GM12878 (cell line): ENCODE measurements at regions not wholly inside any gene's neighbourhood (a gene's known extent, or its start where the extent isn't known, plus 50 kb on each side); places are given as distances from the start of the nearest gene placed in this dataset.

Source experiments
- ATAC-seq: fragments of 200-7000 bp; cut with Tn5 transposase; 3 replicates; pipeline ENCODE4 v1.9.1; 2020; ENCODE audit warnings: mild to moderate bottlenecking, moderate library complexity
- BruUV-seq: library from RNA; stranded (reverse); fragments of 400-500 nt; replicated peaks from 2 replicates; lab custom pipeline; 2021; lab: Mats Ljungman, UMichigan
- CTCF ChIA-PET: fragments of 300-600 bp; sonication (Branson Sonifier 250); formaldehyde crosslinking; extraction: SDS; loops from one replicate; lab custom pipeline; 2021; ENCODE audit warnings: inconsistent platforms; lab: Yijun Ruan, JAX
- POLR2A ChIA-PET: fragments of 350-600 bp; formaldehyde crosslinking; extraction: SDS; loops from one replicate; lab custom pipeline; 2021; ENCODE audit warnings: inconsistent platforms; lab: Charles Lee
- RAD21 ChIA-PET: fragments of 300-600 bp; sonication (Branson Sonifier 250); formaldehyde crosslinking; loops from one replicate; lab custom pipeline; 2023; ENCODE audit warnings: antibody characterized with exemption; ENCODE audit not compliant: unreplicated experiment; lab: Charles Lee
- SMC1A ChIA-PET: fragments of 300-600 bp; sonication (Branson Sonifier 250); formaldehyde crosslinking; loops from one replicate; lab custom pipeline; 2023; ENCODE audit not compliant: unreplicated experiment, uncharacterized antibody; lab: Charles Lee
- DNase-seq: peaks from one replicate; pipeline ENCODE4 v3.0.0-alpha.2; 2011; ENCODE audit warnings: low read depth, low spot score
- FAIRE-seq: peaks from 3 replicates; lab custom pipeline; 2011; peaks lifted over from hg19 to GRCh38; lab: Jason Lieb, UNC
- H2AFZ ChIP-seq: 2 replicates; pipeline ENCODE4 v1.6.0; 2011; ENCODE audit warnings: low read depth, low read length, control low read depth; ENCODE audit not compliant: control insufficient read depth
- H3K27ac ChIP-seq: 2 replicates; pipeline ENCODE4 v1.5.1; 2011; ENCODE audit warnings: control low read depth; ENCODE audit not compliant: control insufficient read depth, insufficient read depth
- H3K27me3 ChIP-seq, 2 experiments: replicated peaks in 1 of 2; 2 replicates each; pipeline versions ENCODE4 v1.6.0 to v1.6.1; 2011; ENCODE audit warnings: low read length in 1 of 2; ENCODE audit not compliant: control insufficient read depth in 2 of 2, insufficient read depth in 2 of 2
- H3K36me3 ChIP-seq, 2 experiments: 2 replicates each; pipeline ENCODE4 v1.5.1; 2011; ENCODE audit warnings: low read length in 1 of 2; ENCODE audit not compliant: control insufficient read depth in 2 of 2, insufficient read depth in 2 of 2
- H3K4me1 ChIP-seq: 2 replicates; pipeline ENCODE4 v1.6.1; 2011; ENCODE audit warnings: mild to moderate bottlenecking, low read length, moderate library complexity, mixed read lengths; ENCODE audit not compliant: control insufficient read depth, insufficient read depth
- H3K4me2 ChIP-seq: 2 replicates; pipeline ENCODE4 v1.6.0; 2011; ENCODE audit warnings: control low read depth; ENCODE audit not compliant: control insufficient read depth, insufficient read depth
- H3K4me3 ChIP-seq: fragments of 200-600 bp; sonication (generic); 2 replicates; pipeline ENCODE4 v1.5.1; 2016
- H3K79me2 ChIP-seq: 2 replicates; pipeline ENCODE4 v1.6.0; 2011; ENCODE audit warnings: low read length; ENCODE audit not compliant: control insufficient read depth, insufficient read depth
- H3K9ac ChIP-seq: 2 replicates; pipeline ENCODE4 v1.8.0; 2011; ENCODE audit warnings: low read length, control low read depth, mixed read lengths; ENCODE audit not compliant: control insufficient read depth, insufficient read depth
- H3K9me3 ChIP-seq: replicated peaks from 3 replicates; pipeline ENCODE4 v1.5.1; 2011; ENCODE audit warnings: mild to moderate bottlenecking, low read length; ENCODE audit not compliant: control insufficient read depth, insufficient read depth
- H4K20me1 ChIP-seq: 2 replicates; pipeline ENCODE4 v1.6.0; 2011; ENCODE audit not compliant: control insufficient read depth, insufficient read depth
- CHD2 ChIP-seq: IDR thresholded peaks from 2 replicates; pipeline ENCODE4 v1.6.1; 2011; ENCODE audit warnings: low read depth, low read length, improper control_type of control experiment, borderline replicate concordance
- CHD4 ChIP-seq: fragments of 200-600 bp; sonication (generic); IDR thresholded peaks from 2 replicates; pipeline ENCODE4 v1.6.1; 2016; ENCODE audit warnings: mild to moderate bottlenecking
- CREB1 ChIP-seq: IDR thresholded peaks from 2 replicates; pipeline ENCODE4 v1.6.1; 2012; ENCODE audit warnings: low read depth, mild to moderate bottlenecking, inconsistent platforms
- HCFC1 ChIP-seq: fragments of 150-350 bp; IDR thresholded peaks from 2 replicates; pipeline ENCODE4 v1.6.1; 2014; ENCODE audit warnings: low read length
- HSF1 ChIP-seq: fragments of 150-350 bp; IDR thresholded peaks from 2 replicates; pipeline ENCODE4 v1.6.1; 2014; ENCODE audit warnings: mild to moderate bottlenecking, low read depth, low read length
- IRF5 ChIP-seq: fragments of 450-650 bp; IDR thresholded peaks from 2 replicates; pipeline ENCODE4 v1.6.1; 2017; ENCODE audit warnings: borderline replicate concordance
- LARP7 ChIP-seq: fragments of 450-650 bp; IDR thresholded peaks from 2 replicates; pipeline ENCODE4 v1.6.1; 2017; ENCODE audit warnings: mild to moderate bottlenecking
- MXI1 ChIP-seq: fragments of 150-350 bp; IDR thresholded peaks from 2 replicates; pipeline ENCODE4 v1.6.1; 2011; ENCODE audit warnings: low read depth, mild to moderate bottlenecking, inconsistent platforms, low read length, improper control_type of control experiment
- NFIC ChIP-seq: IDR thresholded peaks from 2 replicates; pipeline ENCODE4 v1.6.1; 2012; ENCODE audit warnings: low read depth, mild to moderate bottlenecking, inconsistent platforms, low read length, moderate library complexity
- NR2C2 ChIP-seq: IDR thresholded peaks from 2 replicates; pipeline ENCODE4 v1.6.1; 2011; ENCODE audit warnings: borderline replicate concordance, low read depth; ENCODE audit not compliant: control insufficient read depth, insufficient read length
- RELA ChIP-seq: fragments of 450-650 bp; IDR thresholded peaks from 2 replicates; pipeline ENCODE4 v1.8.0; 2014; ENCODE audit warnings: borderline replicate concordance; ENCODE audit not compliant: partially characterized antibody
- STAT3 ChIP-seq: IDR thresholded peaks from 2 replicates; pipeline ENCODE4 v1.6.1; 2011; ENCODE audit warnings: low read depth, low read length, improper control_type of control experiment
- ZBTB4 ChIP-seq: fragments of 450-650 bp; formaldehyde crosslinking; IDR thresholded peaks from 2 replicates; pipeline ENCODE4 v1.4.0; 2022; ENCODE audit warnings: mild to moderate bottlenecking, moderate library complexity
- ZNF274 ChIP-seq: IDR thresholded peaks from one replicate; pipeline ENCODE4 v1.8.0; 2011; ENCODE audit not compliant: insufficient read length, insufficient read depth
- WGBS: methylation state at CpG from one replicate; pipeline ENCODE4 v1.1.6; 2016; ENCODE audit warnings: low lambda C conversion rate; ENCODE audit not compliant: insufficient replicate concordance, insufficient coverage; ENCODE audit errors: missing lambda C conversion rate; 5-methylcytosine and 5-hydroxymethylcytosine counted together
- in situ Hi-C: fragments of 300-500 bp; cut with MboI; formaldehyde crosslinking; loops from 9 replicates; pipeline ENCODE4 v1.14.3; 2018; ENCODE audit warnings: mixed read lengths
- intact Hi-C: fragments of 100-400 bp; cut with micrococcal nuclease; formaldehyde crosslinking; loops from one replicate; pipeline ENCODE4 v1.14.2; 2022; ENCODE audit not compliant: unreplicated experiment

GRCh38 chr6:54010340-54011276 is 100.6 kb upstream of the MLIP start (continued):
- TF ChIP-seq ZNF274 = no peak
- TF ChIP-seq NR2C2 = no peak
- TF ChIP-seq HCFC1 = no peak
- no peak for TF ChIP-seq IRF5
- no peak for TF ChIP-seq LARP7
- no peak for TF ChIP-seq CREB1

GRCh38 chr6:54011277-54011648 is 100.0 kb upstream of the MLIP start:
- Histone ChIP-seq H3K9me3 (no peaks in the 10 kb centered on the region), H3K4me2 (no peak overlapping the region), H3K27me3 (no peaks in the 10 kb centered on the region; a peak in 1 of 4 replicates), H3K36me3 (no peaks in the 10 kb centered on the region), H3K4me1 (no peaks in the 10 kb centered on the region), H3K4me3 (no peak overlapping the region), H2AFZ (no peak overlapping the region), H3K27ac (no peak overlapping the region)
- RAD21 ChIA-PET = no interaction called here
- FAIRE-seq = no peak
- 42% methylated on average over 5 of the region's 5 CpGs for WGBS
- ATAC-seq = no peak
- DNase-seq = no peak
- CTCF ChIA-PET = no interaction called here
- SMC1A ChIA-PET = interaction anchor here (0.6 kb wide), 1 partner anchor 663 kb away, joined by 3 read pairs; no protein-coding TSS in a partner anchor
- POLR2A ChIA-PET = no interaction called here
- in situ Hi-C loops (no loop called here), intact Hi-C loops (no loop called here)
- no TSS peak for BruUV-seq
- TF ChIP-seq MXI1 (no peak), NFIC (no peak), CHD4 (no peak), STAT3 (no peak), RELA (no peak), HSF1 (no peak), CHD2 (no peak), ZBTB4 (CRISPR knock-in tag) (no peak)
- TF ChIP-seq, all 136 proteins: peak for 0
- no peaks in the 10 kb centered on the region for H3K79me2 ChIP-seq
- H4K20me1 ChIP-seq = no peaks in the 10 kb centered on the region
- no peak overlapping the region for H3K9ac ChIP-seq
